Sigmoid colon (tissue), 6 donors: ENCODE measurements at regions not wholly inside any gene's neighbourhood (a gene's known extent, or its start where the extent isn't known, plus 50 kb on each side); places are given as distances from the start of the nearest gene placed in this dataset.
A peak's percentile ranks its signal among the peaks of the same experiment; 100 is the strongest.

Experiments
- DNase-seq: peaks from one replicate; pipeline ENCODE4 v3.0.0-alpha.2; 2019
- H3K27ac ChIP-seq, 4 donors: fragments of 200-600 bp; sonication (generic); one replicate each; pipeline ENCODE4 v1.5.1; 2016 to 2019; ENCODE audit warnings: mild to moderate bottlenecking in 1 of 4
- H3K27me3 ChIP-seq, 3 donors: fragments of 200-600 bp; sonication (generic); one replicate each; pipeline ENCODE4 v1.5.1; 2019; ENCODE audit warnings: mild to moderate bottlenecking in 1 of 3
- H3K36me3 ChIP-seq, 4 donors: fragments of 200-600 bp; sonication (generic); one replicate each; pipeline ENCODE4 v1.5.1; 2016 to 2019
- H3K4me1 ChIP-seq, 4 donors: fragments of 200-600 bp; sonication (generic); one replicate each; pipeline ENCODE4 v1.5.1; 2017 to 2019
- H3K4me3 ChIP-seq, 4 donors: fragments of 200-600 bp; sonication (generic); one replicate each; pipeline ENCODE4 v1.5.1; 2017 to 2019; ENCODE audit warnings: mild to moderate bottlenecking in 2 of 4, moderate library complexity in 1 of 4
- H3K9me3 ChIP-seq, 4 donors: fragments of 200-600 bp in 3 of 4; sonication (generic) in 3 of 4; one replicate each; pipeline versions ENCODE4 v1.5.1 to v1.6.1; 2013 to 2019
- CTCF ChIP-seq, 4 experiments: fragments of 450-650 bp in 3 of 4; fragments of 200-600 bp in 1 of 4; IDR thresholded peaks; one replicate each; pipeline ENCODE4 v1.5.1; 2016 to 2019; ENCODE audit warnings: antibody characterized with exemption in 4 of 4, mild to moderate bottlenecking in 3 of 4, moderate library complexity in 2 of 4
- EP300 ChIP-seq, 4 donors: sonication (generic); formaldehyde crosslinking; IDR thresholded peaks; one replicate each; pipeline ENCODE4 v1.6.1; 2017; ENCODE audit warnings: antibody characterized with exemption in 4 of 4
- POLR2A ChIP-seq, 2 donors: fragments of 450-650 bp; IDR thresholded peaks; one replicate each; pipeline ENCODE4 v1.6.1; 2016; ENCODE audit warnings: antibody characterized with exemption in 2 of 2, mild to moderate bottlenecking in 2 of 2, moderate library complexity in 2 of 2
- POLR2AphosphoS5 ChIP-seq, 4 donors: sonication (generic); formaldehyde crosslinking; IDR thresholded peaks; one replicate each; pipeline ENCODE4 v1.6.1; 2017; ENCODE audit warnings: antibody characterized with exemption in 4 of 4
- WGBS, 2 donors: extraction: QIAGEN DNeasy Blood & Tissue Kit; methylation state at CpG; one replicate each; pipeline ENCODE4 v1.1.7; 2013; 5-methylcytosine and 5-hydroxymethylcytosine counted together
- intact Hi-C: fragments of 100-400 bp; cut with DNase I; formaldehyde crosslinking; loops from one replicate; pipeline ENCODE4 v1.15.1; 2023
- donor health status: healthy with polysubstance abuse.
- donor health status: healthy.

DNA sequence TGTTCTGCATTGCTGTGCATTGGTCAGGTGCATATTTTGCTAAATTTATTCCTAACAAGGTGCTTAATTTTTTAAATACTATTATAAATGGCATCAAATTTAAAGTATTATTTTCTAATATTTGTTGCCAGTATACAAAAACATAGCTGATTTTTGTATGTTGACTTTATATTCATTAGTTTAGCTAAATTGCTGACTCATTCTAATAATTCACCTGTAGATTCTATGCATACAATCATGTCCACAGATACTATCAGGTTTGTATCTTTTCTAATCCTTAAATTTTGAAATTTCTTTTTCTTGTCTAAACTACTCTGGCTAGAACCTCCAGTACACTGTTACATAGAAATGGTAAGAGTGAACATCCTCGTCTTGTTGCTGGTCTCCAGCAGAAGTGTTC, 657.6 kb downstream of the CCDC171 start:
- Histone ChIP-seq H3K4me3 (no peak overlapping the region), H3K27me3 (no peaks in the 10 kb centered on the region), H3K27ac (no peak overlapping the region), H3K9me3 (no peaks in the 10 kb centered on the region), H3K4me1 (peaks cover 0 to 33% (median 28%) of the 10 kb centered on the region in 4 donors), H3K36me3 (no peaks in the 10 kb centered on the region)
- WGBS, 2 donors, result 88% methylated on average over 1 of the region's 1 CpG
- TF ChIP-seq POLR2A (IDR thresholded peaks at IDR 0.05) (no peak), EP300 (IDR thresholded peaks at IDR 0.05) (no peak), POLR2AphosphoS5 (IDR thresholded peaks at IDR 0.05) (no peak), CTCF (IDR thresholded peaks at IDR 0.05) (no peak)
- no peak for DNase-seq
- intact Hi-C loops, result loop anchor here (5.0 kb wide), 1 partner anchor 62 kb away; no protein-coding TSS in a partner anchor

DNA sequence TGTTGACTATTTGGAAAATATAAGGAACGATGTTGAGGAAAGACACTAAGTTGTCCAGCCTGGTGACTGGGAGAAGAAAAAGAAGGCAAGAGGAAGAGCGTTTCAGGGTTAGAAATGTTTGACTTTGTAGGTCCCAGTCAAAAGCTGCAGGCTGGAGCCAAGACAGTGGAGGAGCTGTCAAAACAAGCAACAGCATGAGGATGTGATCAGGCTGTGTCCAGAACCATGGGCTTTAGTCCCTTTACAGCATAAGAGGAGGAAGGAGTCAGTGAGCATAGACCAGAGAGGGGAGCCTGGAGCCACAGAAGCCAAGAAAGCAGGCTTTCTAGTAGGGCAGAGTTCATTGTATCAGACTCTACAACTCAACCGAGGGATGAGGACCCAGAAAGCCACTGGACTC, 658.5 kb downstream of the BNC2 start:
- DNase-seq, result no peak
- Histone ChIP-seq H3K27ac (peak overlapping the region in 2 of 4 donors; percentile 18 to 20), H3K9me3 (no peaks in the 10 kb centered on the region), H3K36me3 (no peaks in the 10 kb centered on the region), H3K27me3 (no peaks in the 10 kb centered on the region), H3K4me3 (no peak overlapping the region), H3K4me1 (peaks cover 0 to 36% (median 29%) of the 10 kb centered on the region in 4 donors)
- no peak for TF ChIP-seq POLR2A (IDR thresholded peaks at IDR 0.05)
- no peak for TF ChIP-seq EP300 (IDR thresholded peaks at IDR 0.05)
- no peak for TF ChIP-seq CTCF (IDR thresholded peaks at IDR 0.05)
- no peak for TF ChIP-seq POLR2AphosphoS5 (IDR thresholded peaks at IDR 0.05)
- WGBS, 2 donors, result 80 to 89% methylated on average over 3 of the region's 3 CpGs
- intact Hi-C loops, result loop anchor here (5.0 kb wide), 1 partner anchor 60 kb away; no protein-coding TSS in a partner anchor

DNA sequence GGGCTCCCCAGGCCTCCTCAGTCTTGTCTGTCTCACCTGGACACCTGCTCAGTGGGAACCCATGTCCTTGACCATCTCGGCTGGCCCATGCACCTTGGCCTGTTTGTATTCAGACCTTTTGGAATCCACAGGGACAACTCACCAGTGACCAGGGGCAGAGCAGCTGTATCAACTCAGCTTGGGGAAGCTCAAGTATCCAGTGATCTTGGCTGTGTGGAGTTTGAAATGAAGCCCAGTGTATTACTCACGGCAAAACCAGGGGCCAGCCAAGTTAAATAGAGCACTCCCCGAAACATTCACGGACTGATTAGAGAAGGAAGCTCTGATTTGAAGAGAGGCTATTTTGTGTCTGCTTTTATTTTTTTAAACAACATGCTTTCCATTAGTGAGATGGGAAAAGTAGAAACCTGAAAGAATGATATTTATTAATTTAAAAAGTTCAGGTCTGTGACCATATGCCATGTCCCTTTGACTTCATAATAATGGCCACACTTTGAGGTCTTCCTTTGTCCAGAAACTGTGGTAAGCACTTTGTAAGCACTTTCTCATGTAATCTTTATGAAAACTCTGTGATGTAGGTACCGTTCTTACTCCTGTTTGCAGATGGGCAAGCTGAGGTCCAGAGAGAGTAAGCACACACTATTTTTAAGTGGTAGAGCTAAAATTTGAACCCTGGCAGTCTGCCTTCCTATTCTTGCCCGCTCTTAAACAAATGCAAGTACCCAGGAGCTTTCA, 656.5 kb downstream of the BNC2 start:
- Histone ChIP-seq H3K4me1 (peaks cover 0 to 47% (median 32%) of the 10 kb centered on the region in 4 donors), H3K4me3 (no peak overlapping the region), H3K9me3 (no peaks in the 10 kb centered on the region), H3K36me3 (no peaks in the 10 kb centered on the region), H3K27me3 (no peaks in the 10 kb centered on the region), H3K27ac (peak overlapping the region; percentile 8 to 82 (median 77))
- TF ChIP-seq EP300 (IDR thresholded peaks at IDR 0.05) (no peak), POLR2AphosphoS5 (IDR thresholded peaks at IDR 0.05) (peak; percentile 23 to 56 (median 44)), POLR2A (IDR thresholded peaks at IDR 0.05) (no peak), CTCF (IDR thresholded peaks at IDR 0.05) (no peak)
- peak; percentile 89 for DNase-seq
- intact Hi-C loops, result loop anchor here (5.0 kb wide), 1 partner anchor 58 kb away; no protein-coding TSS in a partner anchor
- 38 to 61% methylated on average over 6 of the region's 6 CpGs for WGBS, 2 donors

GRCh38 chr9:16214677-16215352, 655.7 kb downstream of the BNC2 start:
- Histone ChIP-seq H3K27ac (peak overlapping the region; percentile 8 to 82 (median 77)), H3K27me3 (no peaks in the 10 kb centered on the region), H3K36me3 (no peaks in the 10 kb centered on the region), H3K4me3 (no peak overlapping the region), H3K4me1 (peaks cover 0 to 47% (median 32%) of the 10 kb centered on the region in 4 donors), H3K9me3 (no peaks in the 10 kb centered on the region)
- no peak for DNase-seq
- TF ChIP-seq CTCF (IDR thresholded peaks at IDR 0.05) (no peak), EP300 (IDR thresholded peaks at IDR 0.05) (no peak), POLR2AphosphoS5 (IDR thresholded peaks at IDR 0.05) (no peak), POLR2A (IDR thresholded peaks at IDR 0.05) (no peak)
- intact Hi-C loops, result loop anchor here (5.0 kb wide), 1 partner anchor 57 kb away; no protein-coding TSS in a partner anchor
- WGBS, 2 donors, result 74 to 83% methylated on average over 16 of the region's 16 CpGs
